ENCODE measurements at regions not wholly inside any gene's neighbourhood (a gene's known extent, or its start where the extent isn't known, plus 50 kb on each side); places are given as distances from the start of the nearest gene placed in this dataset.

GRCh38 chr4:162945713-162946112 is 221.0 kb downstream of the NAF1 start:
- Histone ChIP-seq H3K9me3 (ENCODE audit: control insufficient read depth, low read length) (no peaks in the 10 kb centered on the region), H3K36me3 (ENCODE audit: control insufficient read depth, insufficient read depth, low read length) (no peaks in the 10 kb centered on the region), H3K4me1 (ENCODE audit: control insufficient read depth, insufficient read depth, low read length, poor library complexity, severe bottlenecking) (peaks cover 7% of the 10 kb centered on the region)

GRCh38 chr4:162943263-162943662 is 223.4 kb downstream of the NAF1 start:
- no peak overlapping the region for H3K4me3 ChIP-seq (ENCODE audit: extremely low read depth, insufficient read depth, low read length, poor library complexity, severe bottlenecking)
- no peak overlapping the region for H3K27ac ChIP-seq (ENCODE audit: low read depth, low read length, severe bottlenecking)
- H3K4me1 ChIP-seq (ENCODE audit: control insufficient read depth, insufficient read depth, low read length, poor library complexity, severe bottlenecking), result peaks cover 7% of the 10 kb centered on the region
- no peaks in the 10 kb centered on the region for H3K36me3 ChIP-seq (ENCODE audit: control insufficient read depth, insufficient read depth, low read length)
- WGBS, 2 experiments (ENCODE audit: insufficient coverage in 2 of 2), result no CpG with 5 or more reads among the region's 1 CpG
- no peaks in the 10 kb centered on the region for H3K9me3 ChIP-seq (ENCODE audit: control insufficient read depth, low read length)

More at GRCh38 chr4:162945713-162946112, 221.0 kb downstream of the NAF1 start:
- Histone ChIP-seq H3K4me3 (ENCODE audit: extremely low read depth, insufficient read depth, low read length, poor library complexity, severe bottlenecking) (no peak overlapping the region), H3K27ac (ENCODE audit: low read depth, low read length, severe bottlenecking) (no peak overlapping the region)

GRCh38 chr4:162938738-162939485 is 227.8 kb downstream of the NAF1 start:
- Histone ChIP-seq H3K27ac (ENCODE audit: low read depth, low read length, severe bottlenecking) (no peak overlapping the region), H3K9me3 (ENCODE audit: control insufficient read depth, low read length) (no peaks in the 10 kb centered on the region), H3K4me1 (ENCODE audit: control insufficient read depth, insufficient read depth, low read length, poor library complexity, severe bottlenecking) (peaks cover 4% of the 10 kb centered on the region), H3K4me3 (ENCODE audit: extremely low read depth, insufficient read depth, low read length, poor library complexity, severe bottlenecking) (no peak overlapping the region), H3K36me3 (ENCODE audit: control insufficient read depth, insufficient read depth, low read length) (no peaks in the 10 kb centered on the region)
- WGBS, 2 experiments (ENCODE audit: insufficient coverage in 2 of 2), result 100% methylated on average over 1 of the region's 1 CpG; no CpG with 5 or more reads in 1 of the 2 experiments

- Histone ChIP-seq H3K4me1 (ENCODE audit: control insufficient read depth, insufficient read depth, low read length, poor library complexity, severe bottlenecking) (peaks cover 6% of the 10 kb centered on the region), H3K9me3 (ENCODE audit: control insufficient read depth, low read length) (no peaks in the 10 kb centered on the region), H3K27ac (ENCODE audit: low read depth, low read length, severe bottlenecking) (no peak overlapping the region), H3K4me3 (ENCODE audit: extremely low read depth, insufficient read depth, low read length, poor library complexity, severe bottlenecking) (no peak overlapping the region), H3K36me3 (ENCODE audit: control insufficient read depth, insufficient read depth, low read length) (no peaks in the 10 kb centered on the region)
- 90 to 93% methylated on average over 5 of the region's 6 CpGs for WGBS, 2 experiments (ENCODE audit: insufficient coverage in 2 of 2)
Observed at GRCh38 chr4:162935214-162935613, 231.5 kb downstream of the NAF1 start.

- WGBS, 2 experiments (ENCODE audit: insufficient coverage in 2 of 2), result 67 to 82% methylated on average over 3 of the region's 4 CpGs
- H3K4me3 ChIP-seq (ENCODE audit: extremely low read depth, insufficient read depth, low read length, poor library complexity, severe bottlenecking), result no peak overlapping the region
Observed at GRCh38 chr4:162931286-162931685, 235.4 kb downstream of the NAF1 start.

GRCh38 chr4:162921178-162921785 is 245.4 kb downstream of the NAF1 start:
- Histone ChIP-seq H3K9me3 (ENCODE audit: control insufficient read depth, low read length) (peaks cover 3% of the 10 kb centered on the region), H3K27ac (ENCODE audit: low read depth, low read length, severe bottlenecking) (no peak overlapping the region), H3K4me1 (ENCODE audit: control insufficient read depth, insufficient read depth, low read length, poor library complexity, severe bottlenecking) (no peaks in the 10 kb centered on the region), H3K4me3 (ENCODE audit: extremely low read depth, insufficient read depth, low read length, poor library complexity, severe bottlenecking) (no peak overlapping the region), H3K36me3 (ENCODE audit: control insufficient read depth, insufficient read depth, low read length) (no peaks in the 10 kb centered on the region)
- 83 to 86% methylated on average over 5 to 6 of the region's 9 CpGs for WGBS, 2 experiments (ENCODE audit: insufficient coverage in 2 of 2)

More at GRCh38 chr4:162931286-162931685, 235.4 kb downstream of the NAF1 start:
- Histone ChIP-seq H3K27ac (ENCODE audit: low read depth, low read length, severe bottlenecking) (peak overlapping the region; percentile 13), H3K9me3 (ENCODE audit: control insufficient read depth, low read length) (no peaks in the 10 kb centered on the region), H3K36me3 (ENCODE audit: control insufficient read depth, insufficient read depth, low read length) (no peaks in the 10 kb centered on the region), H3K4me1 (ENCODE audit: control insufficient read depth, insufficient read depth, low read length, poor library complexity, severe bottlenecking) (peaks cover 6% of the 10 kb centered on the region)

GRCh38 chr4:162920649-162921048 is 246.0 kb downstream of the NAF1 start:
- no peaks in the 10 kb centered on the region for H3K4me1 ChIP-seq (ENCODE audit: control insufficient read depth, insufficient read depth, low read length, poor library complexity, severe bottlenecking)
- H3K27ac ChIP-seq (ENCODE audit: low read depth, low read length, severe bottlenecking), result no peak overlapping the region
- H3K36me3 ChIP-seq (ENCODE audit: control insufficient read depth, insufficient read depth, low read length), result no peaks in the 10 kb centered on the region
- WGBS, 2 experiments (ENCODE audit: insufficient coverage in 2 of 2), result no CpG with 5 or more reads among the region's 3 CpGs
- H3K9me3 ChIP-seq (ENCODE audit: control insufficient read depth, low read length), result peaks cover 3% of the 10 kb centered on the region
- H3K4me3 ChIP-seq (ENCODE audit: extremely low read depth, insufficient read depth, low read length, poor library complexity, severe bottlenecking), result no peak overlapping the region

- Histone ChIP-seq H3K36me3 (ENCODE audit: control insufficient read depth, insufficient read depth, low read length) (no peaks in the 10 kb centered on the region), H3K27ac (ENCODE audit: low read depth, low read length, severe bottlenecking) (no peak overlapping the region), H3K4me1 (ENCODE audit: control insufficient read depth, insufficient read depth, low read length, poor library complexity, severe bottlenecking) (no peaks in the 10 kb centered on the region), H3K9me3 (ENCODE audit: control insufficient read depth, low read length) (peaks cover 3% of the 10 kb centered on the region), H3K4me3 (ENCODE audit: extremely low read depth, insufficient read depth, low read length, poor library complexity, severe bottlenecking) (no peak overlapping the region)
- WGBS, 2 experiments (ENCODE audit: insufficient coverage in 2 of 2), result 71 to 80% methylated on average over 1 of the region's 2 CpGs
Observed at GRCh38 chr4:162912482-162912881, 254.2 kb downstream of the NAF1 start.

GRCh38 chr4:162911349-162911748 is 255.3 kb downstream of the NAF1 start:
- H3K9me3 ChIP-seq (ENCODE audit: control insufficient read depth, low read length), result no peaks in the 10 kb centered on the region
- 40% methylated on average over 1 of the region's 3 CpGs; no CpG with 5 or more reads in 1 of the 2 experiments for WGBS, 2 experiments (ENCODE audit: insufficient coverage in 2 of 2)
- H3K36me3 ChIP-seq (ENCODE audit: control insufficient read depth, insufficient read depth, low read length), result no peaks in the 10 kb centered on the region
- no peaks in the 10 kb centered on the region for H3K4me1 ChIP-seq (ENCODE audit: control insufficient read depth, insufficient read depth, low read length, poor library complexity, severe bottlenecking)
- no peak overlapping the region for H3K4me3 ChIP-seq (ENCODE audit: extremely low read depth, insufficient read depth, low read length, poor library complexity, severe bottlenecking)
- H3K27ac ChIP-seq (ENCODE audit: low read depth, low read length, severe bottlenecking), result no peak overlapping the region

- H3K4me1 ChIP-seq (ENCODE audit: control insufficient read depth, insufficient read depth, low read length, poor library complexity, severe bottlenecking), result no peaks in the 10 kb centered on the region
- H3K27ac ChIP-seq (ENCODE audit: low read depth, low read length, severe bottlenecking), result no peak overlapping the region
- no peaks in the 10 kb centered on the region for H3K36me3 ChIP-seq (ENCODE audit: control insufficient read depth, insufficient read depth, low read length)
- H3K9me3 ChIP-seq (ENCODE audit: control insufficient read depth, low read length), result no peaks in the 10 kb centered on the region
- WGBS, 2 experiments (ENCODE audit: insufficient coverage in 2 of 2), result 90 to 94% methylated on average over 2 of the region's 2 CpGs
- H3K4me3 ChIP-seq (ENCODE audit: extremely low read depth, insufficient read depth, low read length, poor library complexity, severe bottlenecking), result no peak overlapping the region
Observed at GRCh38 chr4:162909952-162910351, 256.7 kb downstream of the NAF1 start.

GRCh38 chr4:162894387-162894786 is 272.3 kb downstream of the NAF1 start:
- Histone ChIP-seq H3K36me3 (ENCODE audit: control insufficient read depth, insufficient read depth, low read length) (no peaks in the 10 kb centered on the region), H3K4me1 (ENCODE audit: control insufficient read depth, insufficient read depth, low read length, poor library complexity, severe bottlenecking) (no peaks in the 10 kb centered on the region), H3K4me3 (ENCODE audit: extremely low read depth, insufficient read depth, low read length, poor library complexity, severe bottlenecking) (no peak overlapping the region), H3K27ac (ENCODE audit: low read depth, low read length, severe bottlenecking) (no peak overlapping the region), H3K9me3 (ENCODE audit: control insufficient read depth, low read length) (no peaks in the 10 kb centered on the region)
- WGBS, 2 experiments (ENCODE audit: insufficient coverage in 2 of 2), result 100% methylated on average over 2 of the region's 3 CpGs; no CpG with 5 or more reads in 1 of the 2 experiments

Measured in mesodermal cell (in vitro differentiated cells).